Anterior cingulate cortex (tissue), 58 donors: ENCODE measurements at regions not wholly inside any gene's neighbourhood (a gene's known extent, or its start where the extent isn't known, plus 50 kb on each side); places are given as distances from the start of the nearest gene placed in this dataset.
A peak's percentile ranks its signal among the peaks of the same experiment; 100 is the strongest.

Experiments used
- DNase-seq, 58 donors: peaks; one replicate each; lab custom pipeline; 2025; lab: John Stamatoyannopoulos, UW

DNA sequence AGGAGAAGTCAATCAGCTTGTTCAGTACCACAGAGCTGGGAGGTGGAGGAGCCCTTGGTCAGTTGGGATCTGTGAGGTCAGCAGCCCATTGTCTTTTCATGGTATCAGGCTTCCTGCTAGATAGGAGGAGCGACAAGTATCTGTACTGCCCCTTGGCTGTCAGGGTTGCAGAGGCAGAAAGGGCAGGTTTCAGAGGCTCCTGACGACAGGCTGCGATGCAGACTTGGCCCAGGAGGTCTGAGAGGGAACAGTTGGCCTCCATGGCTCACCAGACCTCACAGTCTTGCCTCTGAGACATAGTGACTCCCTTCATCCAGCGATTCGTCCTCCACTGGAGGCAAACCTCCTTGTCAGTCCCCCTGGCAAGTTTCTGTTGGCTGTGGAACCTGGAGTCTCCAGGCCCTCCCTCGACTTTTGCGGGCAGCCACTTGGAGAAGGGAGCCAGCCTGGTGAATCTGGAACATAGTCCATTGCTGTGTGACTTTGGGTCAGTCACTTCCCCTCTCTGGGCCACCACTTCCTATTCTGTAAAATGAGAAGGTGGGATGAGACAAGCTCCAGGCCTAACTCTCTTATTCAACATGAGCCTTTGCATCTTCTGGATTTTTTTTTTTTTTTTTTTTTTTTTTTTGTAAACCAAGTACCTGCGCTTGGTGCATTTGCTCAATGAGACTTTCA, 177.9 kb upstream of the TLE3 start:
- no peak for DNase-seq

GRCh38 chr15:70274908-70275307, 177.2 kb upstream of the TLE3 start:
- no peak for DNase-seq

DNA sequence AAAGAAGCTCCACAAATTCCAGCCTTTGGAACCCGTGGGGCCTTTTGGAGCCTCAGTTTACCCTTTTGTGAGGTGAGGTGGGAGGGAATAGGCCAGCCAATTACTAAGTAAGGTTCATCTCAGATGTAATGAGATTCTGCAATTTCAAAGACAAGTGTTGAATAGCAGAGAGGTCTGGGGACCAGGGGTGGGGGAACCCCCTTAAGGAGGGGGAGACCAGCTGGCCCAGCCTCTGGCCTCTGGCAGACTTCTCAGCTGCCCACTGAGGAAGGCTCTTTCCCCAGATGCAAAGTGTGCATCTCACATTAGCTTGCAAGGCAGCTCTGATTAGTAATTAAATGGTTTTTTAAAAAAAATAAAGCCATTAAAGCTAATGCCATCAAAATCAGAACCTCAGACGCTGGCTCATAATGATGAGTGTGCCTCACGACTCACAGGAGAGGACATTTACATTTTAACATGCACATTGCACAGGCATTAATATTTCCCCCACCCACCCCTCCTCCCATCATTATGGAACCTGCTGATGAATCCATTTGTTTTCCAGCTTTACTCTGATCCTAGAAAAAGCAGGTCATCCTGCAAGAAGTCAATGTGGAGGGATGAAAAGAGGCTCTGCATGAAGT, 176.7 kb upstream of the TLE3 start:
- DNase-seq = no peak

GRCh38 chr15:70273808-70274207, 176.1 kb upstream of the TLE3 start:
- no peak for DNase-seq

DNA sequence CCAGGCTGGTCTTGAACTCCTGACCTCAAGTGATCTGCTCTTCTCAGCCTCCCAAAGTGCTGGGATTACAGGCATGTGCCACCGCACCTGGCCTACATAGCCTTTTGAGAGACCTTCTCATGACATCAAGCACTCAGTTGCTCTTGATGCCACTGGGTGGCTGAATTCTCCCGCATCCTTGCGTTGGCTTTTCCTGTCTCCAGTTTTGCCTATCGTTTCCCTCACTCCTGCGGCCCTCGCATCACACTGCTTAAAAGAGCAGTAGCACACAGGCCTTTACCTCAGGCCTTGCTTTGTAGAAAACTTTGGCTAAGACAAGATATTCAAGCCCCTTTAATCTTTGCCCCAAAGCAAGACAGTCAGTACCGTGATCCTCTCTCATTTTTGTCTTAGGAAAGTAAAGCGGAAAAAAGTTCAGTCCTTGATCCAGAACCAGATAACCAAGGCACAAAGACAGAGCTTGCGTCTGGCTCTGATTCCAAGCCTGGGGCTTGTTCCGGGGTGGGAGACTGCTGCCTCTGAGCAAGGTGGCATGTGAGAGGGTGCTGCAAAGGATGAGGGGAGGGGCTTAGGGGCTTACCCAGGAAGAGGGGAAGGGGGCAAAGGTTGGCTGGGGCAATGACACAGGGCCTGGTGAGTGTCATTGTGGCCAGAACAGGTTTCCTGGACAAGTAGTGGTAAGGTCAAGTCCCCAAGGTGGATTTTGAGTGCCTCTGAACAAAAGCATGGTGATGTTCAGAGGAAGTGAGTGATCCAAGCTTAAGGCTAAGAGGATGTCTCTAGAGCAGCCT, 175.0 kb upstream of the TLE3 start:
- no peak for DNase-seq

GRCh38 chr15:70271422-70272088, 173.8 kb upstream of the TLE3 start:
- DNase-seq = peak in 7 of 58 donors; percentile 8 to 69 (median 35)

DNA sequence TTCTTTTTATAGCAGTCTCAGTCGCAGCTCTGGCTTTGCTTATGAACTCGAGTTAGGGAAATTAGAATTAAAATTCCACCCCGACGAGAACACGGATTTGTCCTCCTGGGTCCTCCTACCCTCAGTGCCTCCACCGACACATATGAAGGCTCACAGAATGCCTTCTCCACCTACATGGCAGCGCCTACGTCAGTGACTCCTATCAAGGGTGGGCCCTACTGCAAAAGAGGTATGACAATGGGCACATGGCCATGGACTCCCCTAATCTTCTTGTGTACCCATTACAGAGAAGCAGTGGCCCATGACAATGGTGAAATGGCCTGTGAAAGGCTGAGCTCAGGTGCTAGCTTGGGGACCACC, 173.0 kb upstream of the TLE3 start:
- DNase-seq = no peak

DNA sequence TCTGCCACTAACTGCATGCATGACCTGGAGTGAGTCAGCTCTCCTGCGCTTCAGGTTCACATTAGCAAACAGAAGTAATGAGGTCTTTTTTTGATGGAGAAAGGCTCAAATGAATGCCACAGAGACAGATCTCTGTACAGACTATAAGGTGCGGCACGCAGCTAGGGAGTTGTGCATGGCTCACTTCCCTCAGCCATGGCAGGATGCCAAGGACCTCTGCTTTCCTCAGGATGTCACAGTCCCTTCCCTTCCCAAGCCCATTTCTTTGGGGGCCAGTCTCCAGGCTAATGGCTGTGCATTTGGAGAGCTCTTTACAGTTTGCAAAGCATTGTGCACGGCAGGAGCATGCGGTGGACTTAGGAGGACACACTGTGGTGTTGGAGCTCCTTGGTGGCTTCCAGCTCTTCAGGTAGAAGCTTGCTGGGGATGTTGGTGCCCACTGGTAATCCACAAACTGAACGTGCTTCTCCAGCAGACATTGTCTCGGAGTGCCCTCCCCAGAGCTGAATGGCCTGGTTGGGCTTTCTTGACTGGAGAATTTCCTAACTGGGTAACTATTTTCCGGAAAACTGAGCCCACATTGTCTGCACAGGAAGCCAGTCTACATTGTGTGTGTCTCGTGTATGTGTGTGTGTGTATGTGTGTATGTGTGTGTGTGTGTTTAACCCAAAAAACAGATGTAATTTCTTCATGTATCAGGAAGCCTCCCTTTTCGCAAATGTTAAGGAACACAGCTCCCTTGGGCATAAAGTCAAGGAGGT, 172.5 kb upstream of the TLE3 start:
- peak in 2 of 58 donors; percentile 15 to 44 for DNase-seq

DNA sequence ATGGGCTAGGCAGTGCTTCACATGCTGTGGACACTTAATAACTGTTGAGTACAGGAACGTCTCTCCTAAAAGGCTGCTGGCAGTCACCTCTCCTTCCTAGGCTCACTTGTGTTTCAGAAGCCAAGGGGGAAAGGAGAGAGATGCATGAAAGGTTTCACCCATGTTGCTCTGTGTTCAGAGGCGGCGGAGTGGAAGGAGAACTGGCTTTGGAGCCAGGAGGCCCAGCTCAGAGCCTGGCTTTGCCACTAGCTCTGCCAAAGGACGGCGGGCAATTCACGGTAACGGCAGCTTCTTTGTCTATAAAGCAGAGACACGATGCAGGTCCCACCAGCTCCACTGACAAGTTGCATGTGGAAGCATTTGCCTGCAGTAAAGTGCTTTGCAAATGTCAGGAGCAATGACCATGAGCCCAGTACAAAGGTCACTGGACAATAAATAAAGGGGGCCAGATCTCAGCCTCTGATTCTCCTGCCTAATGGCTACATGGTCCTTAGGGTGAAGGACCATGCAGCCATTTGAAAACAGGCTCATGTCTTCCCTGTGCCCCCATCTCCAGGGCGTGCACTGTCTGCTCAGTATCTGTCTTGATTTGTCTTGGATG, 171.7 kb upstream of the TLE3 start:
- DNase-seq = no peak

DNA sequence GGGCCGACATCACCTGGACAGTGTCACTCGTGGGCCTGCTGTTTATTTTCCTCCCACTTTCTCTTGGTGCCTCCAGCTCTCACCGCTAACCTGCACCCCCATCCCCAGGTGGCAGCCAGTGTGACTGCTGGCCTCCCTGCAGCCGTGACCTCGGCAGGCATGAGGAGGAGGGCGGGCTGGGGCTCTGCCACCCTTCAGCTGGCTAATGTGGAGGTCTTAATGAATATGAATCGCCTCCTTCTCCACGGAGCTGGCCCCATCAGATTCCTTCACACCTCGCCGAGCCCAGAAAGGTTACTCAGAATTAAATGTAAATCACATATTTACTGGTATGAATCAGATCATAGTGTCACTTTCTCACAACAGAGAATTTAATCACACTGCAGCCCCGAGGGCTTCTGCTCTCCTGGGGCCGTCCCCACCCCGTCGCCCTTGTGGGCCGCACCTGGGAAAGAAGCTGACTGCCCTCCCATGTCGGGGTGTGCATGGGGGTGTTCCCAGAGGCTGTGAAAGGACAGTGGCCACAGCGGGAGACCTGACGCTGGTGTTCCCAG, 171.1 kb upstream of the TLE3 start:
- DNase-seq = no peak

DNA sequence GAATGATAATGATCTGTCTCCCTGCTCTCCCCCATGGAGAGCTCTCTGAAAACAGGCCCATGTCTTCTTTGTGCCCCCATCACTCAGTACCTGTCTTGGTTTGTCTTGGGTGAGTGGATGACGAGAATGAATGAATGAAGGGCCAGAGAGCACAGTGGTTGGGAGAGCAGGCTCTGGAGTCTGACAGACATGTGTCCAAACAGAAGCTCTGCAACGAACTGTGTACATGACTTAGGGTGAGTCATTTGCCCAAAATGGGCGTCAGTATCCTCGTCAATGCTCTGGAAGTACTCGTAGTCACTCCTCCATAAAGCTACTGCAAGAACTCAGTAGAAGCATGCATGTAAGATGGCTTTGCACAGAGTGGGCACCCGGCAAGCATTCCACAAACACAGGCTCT, 170.2 kb upstream of the TLE3 start:
- no peak for DNase-seq

DNA sequence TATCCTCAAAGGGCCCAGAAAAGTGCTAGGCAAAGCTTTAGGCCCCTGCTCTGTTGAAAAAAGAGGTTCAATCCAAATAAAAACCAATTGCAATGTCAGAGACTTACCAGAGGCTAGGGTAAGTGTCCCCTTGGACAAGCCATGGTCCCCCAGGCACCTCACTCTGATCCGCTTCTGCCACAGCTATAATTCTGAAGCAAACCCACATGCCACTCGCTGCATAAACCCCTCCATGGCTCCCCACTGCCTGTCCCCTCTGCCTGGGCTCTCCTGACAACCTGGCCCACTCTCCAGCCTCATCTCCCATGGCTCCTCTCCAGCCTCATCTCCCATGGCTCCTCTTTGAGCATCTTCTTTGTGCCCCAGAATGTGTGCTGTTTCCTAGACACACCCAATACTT, 169.6 kb upstream of the TLE3 start:
- no peak for DNase-seq

DNA sequence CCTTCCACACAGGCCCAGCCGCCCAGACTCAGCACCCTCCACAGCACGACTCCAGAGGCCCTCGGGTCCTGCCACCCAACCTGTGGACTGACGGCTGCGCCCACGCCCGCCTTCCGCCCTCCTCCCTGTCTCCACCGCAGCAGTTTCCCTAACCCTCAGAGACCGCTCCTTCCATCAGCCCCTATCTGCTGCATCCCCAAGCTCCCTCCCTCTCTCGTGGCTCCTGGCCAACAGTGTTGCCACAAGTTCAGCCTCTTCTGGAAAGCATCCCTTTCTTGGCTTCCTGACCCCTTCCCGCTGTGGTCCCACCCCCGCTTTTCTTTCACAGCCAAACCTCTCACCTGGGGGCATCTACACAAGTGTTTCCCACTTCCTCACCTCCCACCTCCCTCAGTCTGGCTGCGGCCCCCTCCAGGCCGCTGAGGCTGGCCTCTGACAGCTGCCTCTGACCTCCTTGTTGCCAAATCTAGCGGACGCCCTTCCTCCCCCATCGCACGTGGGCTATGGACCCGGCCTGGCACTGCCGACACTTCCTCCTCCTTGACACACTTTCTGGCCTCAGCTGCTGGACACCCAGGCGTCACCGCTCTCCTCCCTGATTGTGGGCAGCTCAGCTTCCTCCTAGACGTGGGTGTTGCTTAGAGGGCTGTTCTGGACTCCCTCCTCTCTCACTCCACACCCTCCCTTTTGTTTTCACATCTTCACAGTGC, 168.8 kb upstream of the TLE3 start:
- peak in 42 of 58 donors; percentile 18 to 69 (median 44) for DNase-seq

- DNase-seq = no peak
Observed at GRCh38 chr15:70265986-70266385, 168.3 kb upstream of the TLE3 start.

DNA sequence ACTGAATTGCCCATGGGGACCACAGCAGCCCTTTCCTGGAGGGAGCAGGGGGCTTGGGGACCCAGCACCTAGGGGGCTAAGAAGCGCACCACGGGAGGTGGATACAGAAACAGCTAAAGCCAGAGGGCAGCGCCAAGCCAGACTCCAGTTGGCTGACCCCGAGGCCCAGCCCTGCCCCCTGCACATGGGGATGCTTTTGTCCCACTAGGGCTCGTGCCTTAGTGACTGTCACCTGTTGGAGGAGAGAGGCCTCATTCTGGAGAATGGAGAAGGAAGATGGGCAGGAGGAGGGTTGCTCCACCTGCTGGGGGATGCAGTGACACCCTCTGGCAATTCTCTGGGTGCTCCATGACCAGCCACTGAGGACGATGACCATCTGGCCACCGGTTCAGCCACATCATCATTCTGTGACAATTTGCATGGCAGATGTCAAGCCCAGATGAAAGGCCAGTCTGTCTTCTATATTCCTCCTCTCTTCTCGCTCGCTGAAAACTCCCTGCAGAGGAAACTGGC, 167.8 kb upstream of the TLE3 start:
- no peak for DNase-seq

DNA sequence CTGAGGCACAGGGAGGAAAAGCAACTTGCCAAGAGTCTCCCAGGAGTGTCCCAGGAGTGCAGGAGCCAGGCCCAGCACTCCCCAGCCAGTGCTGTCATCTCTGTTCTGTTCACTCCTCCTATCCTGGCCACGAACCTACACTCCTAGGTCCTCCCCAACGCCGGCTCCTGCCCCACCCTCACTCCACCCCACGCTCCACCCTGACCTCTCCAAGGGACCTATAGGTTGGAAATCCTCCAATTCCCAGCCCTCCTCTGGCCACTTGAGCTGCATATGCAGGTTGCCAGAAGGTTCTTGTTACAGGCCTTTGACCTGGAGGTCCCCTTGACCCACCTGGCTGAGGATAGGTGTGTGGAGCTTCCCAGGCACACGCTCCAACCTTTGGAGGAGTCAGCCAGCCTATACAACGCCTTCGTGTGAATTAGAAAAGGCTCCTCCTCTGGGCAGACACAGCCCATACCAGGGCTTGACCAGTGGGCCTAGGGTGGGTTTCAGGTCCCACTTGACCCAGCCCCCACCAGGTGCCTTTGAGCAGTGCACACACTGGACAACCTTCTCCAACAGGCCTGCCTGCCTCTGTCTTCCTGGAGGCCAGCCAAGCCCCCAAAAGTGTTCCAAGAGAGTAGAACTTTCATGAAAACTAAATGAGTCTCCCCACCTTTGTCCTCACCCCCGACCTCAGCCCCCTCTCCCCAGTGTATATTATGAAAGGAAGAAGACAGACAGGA, 167.2 kb upstream of the TLE3 start:
- no peak for DNase-seq

- DNase-seq = peak in 17 of 58 donors; percentile 13 to 53 (median 29)
Observed at GRCh38 chr15:70264014-70264582, 166.4 kb upstream of the TLE3 start.
